SK-N-SH (cell line): ENCODE measurements at regions not wholly inside any gene's neighbourhood (a gene's known extent, or its start where the extent isn't known, plus 50 kb on each side); places are given as distances from the start of the nearest gene placed in this dataset.

ENCODE experiments used
- CTCF ChIA-PET: fragments of 300-600, 350-600 bp; formaldehyde crosslinking; extraction: SDS; loops from one replicate; lab custom pipeline; 2021; lab: Yijun Ruan, JAX
- POLR2A ChIA-PET: fragments of 350-600 bp; sonication (Branson Sonifier 250); formaldehyde crosslinking; extraction: SDS; loops from one replicate; lab custom pipeline; 2020; ENCODE audit warnings: antibody characterized with exemption, inconsistent platforms; lab: Yijun Ruan, JAX
- DNase-seq: peaks from one replicate; pipeline ENCODE4 v3.0.0; 2012
- H2AFZ ChIP-seq: fragments of 200-600 bp; sonication (generic); 2 replicates; pipeline ENCODE4 v1.8.1; 2016; ENCODE audit warnings: antibody characterized with exemption, mild to moderate bottlenecking, low read depth
- H3F3A ChIP-seq: fragments of 200-600 bp; sonication (generic); replicated peaks from 2 replicates; pipeline ENCODE3; 2016; ENCODE audit warnings: antibody characterized with exemption, mild to moderate bottlenecking; ENCODE audit not compliant: insufficient read depth
- H3K27ac ChIP-seq, 2 experiments: fragments of 200-500 bp in 1 of 2; fragments of 200-600 bp in 1 of 2; sonication (Bioruptor generic) in 1 of 2; sonication (generic), shearing (Covaris generic) in 1 of 2; 2 replicates each; pipeline versions ENCODE4 v1.5.1 to v1.6.1; 2014 to 2016; ENCODE audit warnings: low read depth in 2 of 2, inconsistent platforms in 1 of 2, low read length in 1 of 2, mild to moderate bottlenecking in 1 of 2, mixed read lengths in 1 of 2
- H3K27me3 ChIP-seq: fragments of 200-600 bp; sonication (generic), shearing (Covaris generic); 2 replicates; pipeline ENCODE4 v1.6.1; 2016; ENCODE audit warnings: mixed run types; ENCODE audit not compliant: insufficient read depth
- H3K36me3 ChIP-seq, 2 experiments: fragments of 200-500 bp in 1 of 2; fragments of 200-600 bp in 1 of 2; sonication (Bioruptor generic) in 1 of 2; sonication (generic) in 1 of 2; replicated peaks in 1 of 2; 2 replicates each; pipeline versions ENCODE3 to v1.5.1; 2014 to 2016; ENCODE audit warnings: low read length in 1 of 2, mild to moderate bottlenecking in 1 of 2; ENCODE audit not compliant: insufficient read depth in 2 of 2, control insufficient read depth in 1 of 2
- H3K4me1 ChIP-seq, 2 experiments: fragments of 200-500 bp in 1 of 2; fragments of 200-600 bp in 1 of 2; sonication (Bioruptor generic) in 1 of 2; sonication (generic), shearing (Covaris generic) in 1 of 2; 2 replicates each; pipeline versions ENCODE4 v1.5.1 to v1.6.1; 2014 to 2016; ENCODE audit warnings: low read depth in 1 of 2, low read length in 1 of 2, mixed run types in 1 of 2; ENCODE audit not compliant: insufficient read depth in 2 of 2, control insufficient read depth in 1 of 2
- H3K4me2 ChIP-seq: fragments of 200-600 bp; sonication (generic), shearing (Covaris generic); 2 replicates; pipeline ENCODE4 v1.6.1; 2017; ENCODE audit warnings: mixed run types
- H3K4me3 ChIP-seq, 2 experiments: fragments of 200-500 bp in 1 of 2; fragments of 200-600 bp in 1 of 2; sonication (Bioruptor generic) in 1 of 2; sonication (generic), shearing (Covaris generic) in 1 of 2; 2 replicates each; pipeline versions ENCODE4 v1.5.1 to v1.8.1; 2014 to 2016; ENCODE audit warnings: low read depth in 2 of 2, inconsistent platforms in 1 of 2, low read length in 1 of 2, mild to moderate bottlenecking in 1 of 2, mixed read lengths in 1 of 2, moderate library complexity in 1 of 2
- H3K79me2 ChIP-seq: fragments of 200-600 bp; sonication (generic); 2 replicates; pipeline ENCODE4 v1.8.1; 2017; ENCODE audit warnings: mild to moderate bottlenecking; ENCODE audit not compliant: insufficient read depth
- H3K9ac ChIP-seq: fragments of 200-600 bp; sonication (generic); 2 replicates; pipeline ENCODE4 v1.6.1; 2017; ENCODE audit warnings: mixed run types
- H3K9me2 ChIP-seq: fragments of 200-600 bp; sonication (generic); 2 replicates; pipeline ENCODE4 v1.6.1; 2017; ENCODE audit warnings: mixed run types
- H3K9me3 ChIP-seq: fragments of 200-600 bp; sonication (generic); 2 replicates; pipeline ENCODE4 v1.6.1; 2017; ENCODE audit warnings: mixed run types, mild to moderate bottlenecking, moderate library complexity
- H4K20me1 ChIP-seq: fragments of 200-600 bp; sonication (generic); 2 replicates; pipeline ENCODE4 v1.6.1; 2017; ENCODE audit warnings: mild to moderate bottlenecking, mixed run types; ENCODE audit not compliant: insufficient read depth
- CHD2 ChIP-seq: fragments of 150-350 bp; IDR thresholded peaks from 2 replicates; pipeline ENCODE4 v1.6.1; 2018; ENCODE audit warnings: low read length; ENCODE audit not compliant: partially characterized antibody
- ELF1 ChIP-seq: IDR thresholded peaks from 2 replicates; pipeline ENCODE4 v1.4.0; 2012
- FOSL2 ChIP-seq: IDR thresholded peaks from 2 replicates; pipeline ENCODE4 v1.4.0; 2012; ENCODE audit warnings: low read depth, mild to moderate bottlenecking, moderate library complexity, borderline replicate concordance
- FOXJ3 ChIP-seq: sonication (generic); formaldehyde crosslinking; IDR thresholded peaks from 2 replicates; pipeline ENCODE4 v1.5.1; 2020; ENCODE audit warnings: mild to moderate bottlenecking, missing genetic modification reagents
- FOXM1 ChIP-seq: IDR thresholded peaks from 2 replicates; pipeline ENCODE4 v1.4.0; 2012; ENCODE audit warnings: low read depth, mild to moderate bottlenecking
- GABPA ChIP-seq: IDR thresholded peaks from 2 replicates; pipeline ENCODE4 v1.4.0; 2012; ENCODE audit warnings: low read depth, mild to moderate bottlenecking
- GATA2 ChIP-seq: sonication (generic); formaldehyde crosslinking; IDR thresholded peaks from 2 replicates; pipeline ENCODE4 v1.5.0; 2020; ENCODE audit warnings: mild to moderate bottlenecking, missing genetic modification reagents
- NFIC ChIP-seq: IDR thresholded peaks from 2 replicates; pipeline ENCODE4 v1.4.0; 2012; ENCODE audit warnings: borderline replicate concordance
- POLR2AphosphoS5 ChIP-seq: IDR thresholded peaks from 2 replicates; pipeline ENCODE4 v1.6.1; 2012; ENCODE audit warnings: low read depth, low read length
- REST ChIP-seq: IDR thresholded peaks from 2 replicates; pipeline ENCODE4 v1.6.1; 2012; ENCODE audit warnings: mild to moderate bottlenecking, low read depth, low read length, moderate library complexity
- ZBTB33 ChIP-seq: IDR thresholded peaks from 2 replicates; pipeline ENCODE4 v1.4.0; 2012; ENCODE audit warnings: low read depth, borderline replicate concordance
- WGBS: methylation state at CpG from one replicate; pipeline ENCODE4 v1.1.6; 2017; ENCODE audit warnings: low lambda C conversion rate; 5-methylcytosine and 5-hydroxymethylcytosine counted together
- TF ChIP-seq, protein P1 (sequence below): IDR thresholded peaks from 2 replicates; pipeline ENCODE4 v1.4.0; 2012; ENCODE audit warnings: low read depth, borderline replicate concordance
- TF ChIP-seq, protein P2 (sequence below): fragments of 150-350 bp; IDR thresholded peaks from 2 replicates; pipeline ENCODE4 v1.6.1; 2017; ENCODE audit warnings: antibody characterized with exemption, low read length, low read depth, borderline replicate concordance

GRCh38 chr4:41473176-41473575 lies 64.8 kb upstream of the LIMCH1 start:
- ChIA-PET CTCF (interaction anchor here (0.8 to 1.0 kb wide), 2 partner anchors 113 to 189 kb away, joined by 3 read pairs; no protein-coding TSS in a partner anchor), POLR2A (no interaction called here)
- Histone ChIP-seq H3K4me3 (no peak overlapping the region), H3K27ac (peak overlapping the region in 1 of 2 experiments; percentile 8; a peak in 1 of 4 replicates), H3K36me3 (no peaks in the 10 kb centered on the region), H3K9me2 (no peaks in the 10 kb centered on the region), H3K27me3 (no peaks in the 10 kb centered on the region), H2AFZ (no peak overlapping the region), H3K9ac (no peak overlapping the region), H3K79me2 (no peaks in the 10 kb centered on the region), H4K20me1 (no peaks in the 10 kb centered on the region), H3F3A (no peaks in the 10 kb centered on the region), H3K4me2 (no peak overlapping the region), H3K9me3 (no peaks in the 10 kb centered on the region), H3K4me1 (no peaks in the 10 kb centered on the region; a peak in 2 of 4 replicates)
- no peak for DNase-seq
- TF ChIP-seq GATA2 (CRISPR knock-in tag) (0 out of 2 replicates have a peak, but pooled peaks have one; percentile 5), CHD2 (no peak)
- WGBS, result 22% methylated on average over 2 of the region's 2 CpGs

GRCh38 chr4:41475402-41475801 lies 62.6 kb upstream of the LIMCH1 start:
- no peak for DNase-seq
- WGBS, result 65% methylated on average over 1 of the region's 1 CpG
- no peaks in the 10 kb centered on the region for H4K20me1 ChIP-seq

More at GRCh38 chr4:41475402-41475801, 62.6 kb upstream of the LIMCH1 start:
- Histone ChIP-seq H3K4me2 (no peak overlapping the region), H3F3A (no peaks in the 10 kb centered on the region), H3K27me3 (no peaks in the 10 kb centered on the region), H3K27ac (no peak overlapping the region), H3K36me3 (no peaks in the 10 kb centered on the region), H3K9ac (no peak overlapping the region), H3K9me2 (no peaks in the 10 kb centered on the region), H3K4me1 (no peaks in the 10 kb centered on the region; a peak in 2 of 4 replicates), H3K79me2 (no peaks in the 10 kb centered on the region), H3K9me3 (no peaks in the 10 kb centered on the region), H3K4me3 (no peak overlapping the region), H2AFZ (no peak overlapping the region)
- ChIA-PET POLR2A (no interaction called here), CTCF (no interaction called here)
- no peak for TF ChIP-seq NFIC
- no peak for TF ChIP-seq FOXJ3 (CRISPR knock-in tag)
- TF ChIP-seq FOXM1, result no peak
- TF ChIP-seq ELF1, result no peak
- TF ChIP-seq FOSL2, result no peak
- TF ChIP-seq, protein P1, sequence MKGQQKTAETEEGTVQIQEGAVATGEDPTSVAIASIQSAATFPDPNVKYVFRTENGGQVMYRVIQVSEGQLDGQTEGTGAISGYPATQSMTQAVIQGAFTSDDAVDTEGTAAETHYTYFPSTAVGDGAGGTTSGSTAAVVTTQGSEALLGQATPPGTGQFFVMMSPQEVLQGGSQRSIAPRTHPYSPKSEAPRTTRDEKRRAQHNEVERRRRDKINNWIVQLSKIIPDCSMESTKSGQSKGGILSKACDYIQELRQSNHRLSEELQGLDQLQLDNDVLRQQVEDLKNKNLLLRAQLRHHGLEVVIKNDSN, result no peak
- TF ChIP-seq, protein P2, sequence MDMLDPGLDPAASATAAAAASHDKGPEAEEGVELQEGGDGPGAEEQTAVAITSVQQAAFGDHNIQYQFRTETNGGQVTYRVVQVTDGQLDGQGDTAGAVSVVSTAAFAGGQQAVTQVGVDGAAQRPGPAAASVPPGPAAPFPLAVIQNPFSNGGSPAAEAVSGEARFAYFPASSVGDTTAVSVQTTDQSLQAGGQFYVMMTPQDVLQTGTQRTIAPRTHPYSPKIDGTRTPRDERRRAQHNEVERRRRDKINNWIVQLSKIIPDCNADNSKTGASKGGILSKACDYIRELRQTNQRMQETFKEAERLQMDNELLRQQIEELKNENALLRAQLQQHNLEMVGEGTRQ, result no peak
- no peak for TF ChIP-seq POLR2AphosphoS5
- TF ChIP-seq GABPA, result no peak
- no peak for TF ChIP-seq ZBTB33
- TF ChIP-seq REST, result no peak
